CD4-positive, alpha-beta memory T cell (primary cell): ENCODE measurements at regions not wholly inside any gene's neighbourhood (a gene's known extent, or its start where the extent isn't known, plus 50 kb on each side); places are given as distances from the start of the nearest gene placed in this dataset.

Experiments used
- CTCF ChIA-PET: fragments of 350-600 bp; sonication (Branson Sonifier 250); formaldehyde crosslinking; loops from one replicate; lab custom pipeline; 2021; ENCODE audit warnings: inconsistent platforms; ENCODE audit not compliant: partially characterized antibody; lab: Charles Lee
- POLR2A ChIA-PET: fragments of 350-600 bp; sonication (Branson Sonifier 250); formaldehyde crosslinking; loops from one replicate; lab custom pipeline; 2021; ENCODE audit not compliant: partially characterized antibody; lab: Charles Lee
- DNase-seq, 5 donors: peaks; one replicate each; pipeline versions ENCODE4 v3.0.0 to v3.0.0-alpha.2; 2020 to 2022; ENCODE audit warnings: mixed read lengths in 1 of 5
- H3K27ac ChIP-seq: one replicate; pipeline ENCODE4 v1.7.0; 2013; ENCODE audit warnings: low read depth, low read length
- H3K27me3 ChIP-seq: 2 replicates; pipeline ENCODE4 v1.7.0; 2013; ENCODE audit warnings: mild to moderate bottlenecking, low read length, moderate library complexity; ENCODE audit not compliant: insufficient read depth
- H3K36me3 ChIP-seq: 2 replicates; pipeline ENCODE4 v1.7.0; 2013; ENCODE audit warnings: mild to moderate bottlenecking, low read length, moderate library complexity; ENCODE audit not compliant: insufficient read depth
- H3K4me1 ChIP-seq: 2 replicates; pipeline ENCODE4 v1.7.0; 2013; ENCODE audit warnings: mild to moderate bottlenecking, low read length, moderate library complexity; ENCODE audit not compliant: insufficient read depth
- H3K4me3 ChIP-seq, 2 donors: one replicate each; pipeline ENCODE4 v1.7.0; 2013; ENCODE audit warnings: low read length in 2 of 2, mild to moderate bottlenecking in 1 of 2
- H3K9me3 ChIP-seq, 2 donors: one replicate each; pipeline ENCODE4 v1.7.0; 2013; ENCODE audit warnings: low read length in 2 of 2, control low read depth in 1 of 2; ENCODE audit not compliant: control insufficient read depth in 1 of 2
- H3K27ac Mint-ChIP-seq, 7 donors: one replicate each; pipeline ENCODE4 v1.8.0; 2020 to 2021; ENCODE audit warnings: mixed read lengths in 7 of 7, mild to moderate bottlenecking in 6 of 7, inconsistent platforms in 3 of 7, moderate library complexity in 3 of 7
- H3K27me3 Mint-ChIP-seq, 2 donors: one replicate each; pipeline ENCODE4 v1.8.0; 2020 to 2021; ENCODE audit warnings: mixed read lengths in 2 of 2
- H3K36me3 Mint-ChIP-seq, 2 donors: one replicate each; pipeline ENCODE4 v1.8.0; 2020 to 2021; ENCODE audit warnings: mixed read lengths in 2 of 2, inconsistent platforms in 1 of 2, mild to moderate bottlenecking in 1 of 2
- H3K4me1 Mint-ChIP-seq, 4 donors: one replicate each; pipeline ENCODE4 v1.8.0; 2020 to 2021; ENCODE audit warnings: mixed read lengths in 4 of 4, mild to moderate bottlenecking in 1 of 4
- H3K4me3 Mint-ChIP-seq, 8 donors: one replicate each; pipeline ENCODE4 v1.8.0; 2020 to 2021; ENCODE audit warnings: mixed read lengths in 8 of 8, mild to moderate bottlenecking in 7 of 8, moderate library complexity in 6 of 8, inconsistent platforms in 3 of 8
- H3K9me3 Mint-ChIP-seq, 8 donors: one replicate each; pipeline ENCODE4 v1.8.0; 2020 to 2021; ENCODE audit warnings: mixed read lengths in 8 of 8, mild to moderate bottlenecking in 5 of 8, inconsistent platforms in 3 of 8, moderate library complexity in 1 of 8
- intact Hi-C: fragments of 100-400 bp; cut with micrococcal nuclease; formaldehyde crosslinking; loops from one replicate; pipeline ENCODE4 v1.15.1; 2023

GRCh38 chr4:52192001-52192400 is 140.9 kb downstream of the SPATA18 start:
- DNase-seq, result no peak
- H3K4me1 Mint-ChIP-seq, result no peaks in the 10 kb centered on the region

GRCh38 chr4:52192721-52193135 is 141.6 kb downstream of the SPATA18 start:
- H3K36me3 ChIP-seq, result no peaks in the 10 kb centered on the region
- no peak overlapping the region for H3K27ac ChIP-seq
- no peak for DNase-seq
- ChIA-PET CTCF (no interaction called here), POLR2A (no interaction called here)
- Mint-ChIP-seq H3K4me3 (no peak overlapping the region), H3K36me3 (no peaks in the 10 kb centered on the region), H3K27ac (no peak overlapping the region), H3K27me3 (no peaks in the 10 kb centered on the region), H3K4me1 (no peaks in the 10 kb centered on the region), H3K9me3 (peaks cover 0 to 1% (median 0%) of the 10 kb centered on the region in 8 donors)
- H3K4me1 ChIP-seq, result no peaks in the 10 kb centered on the region
- intact Hi-C loops, result no loop called here
- no peaks in the 10 kb centered on the region for H3K9me3 ChIP-seq
- no peak overlapping the region for H3K4me3 ChIP-seq
- H3K27me3 ChIP-seq, result no peaks in the 10 kb centered on the region

More at GRCh38 chr4:52192001-52192400, 140.9 kb downstream of the SPATA18 start:
- Mint-ChIP-seq H3K27me3 (no peaks in the 10 kb centered on the region), H3K9me3 (no peaks in the 10 kb centered on the region), H3K36me3 (no peaks in the 10 kb centered on the region), H3K27ac (no peak overlapping the region), H3K4me3 (no peak overlapping the region)
- no peaks in the 10 kb centered on the region for H3K9me3 ChIP-seq
- intact Hi-C loops, result no loop called here
- no peaks in the 10 kb centered on the region for H3K27me3 ChIP-seq
- ChIA-PET CTCF (no interaction called here), POLR2A (no interaction called here)
- H3K4me1 ChIP-seq, result no peaks in the 10 kb centered on the region
- H3K36me3 ChIP-seq, result no peaks in the 10 kb centered on the region
- no peak overlapping the region for H3K27ac ChIP-seq
- H3K4me3 ChIP-seq, result no peak overlapping the region

- Histone ChIP-seq H3K4me3 (no peak overlapping the region), H3K27me3 (no peaks in the 10 kb centered on the region), H3K27ac (no peak overlapping the region), H3K36me3 (no peaks in the 10 kb centered on the region), H3K9me3 (no peaks in the 10 kb centered on the region), H3K4me1 (no peaks in the 10 kb centered on the region)
- DNase-seq, result no peak
- intact Hi-C loops, result no loop called here
- no peaks in the 10 kb centered on the region for H3K36me3 Mint-ChIP-seq
- peaks cover 0 to 1% (median 0%) of the 10 kb centered on the region in 8 donors for H3K9me3 Mint-ChIP-seq
- H3K27ac Mint-ChIP-seq, result no peak overlapping the region
- CTCF ChIA-PET, result no interaction called here
- no peaks in the 10 kb centered on the region for H3K27me3 Mint-ChIP-seq
- H3K4me3 Mint-ChIP-seq, result no peak overlapping the region
- POLR2A ChIA-PET, result no interaction called here
- no peaks in the 10 kb centered on the region for H3K4me1 Mint-ChIP-seq
Measured at GRCh38 chr4:52195869-52196268, 144.8 kb downstream of the SPATA18 start.

GRCh38 chr4:52196606-52197130 is 145.6 kb downstream of the SPATA18 start:
- Histone ChIP-seq H3K27ac (no peak overlapping the region), H3K9me3 (no peaks in the 10 kb centered on the region), H3K4me3 (no peak overlapping the region), H3K36me3 (no peaks in the 10 kb centered on the region), H3K27me3 (no peaks in the 10 kb centered on the region), H3K4me1 (no peaks in the 10 kb centered on the region)
- intact Hi-C loops, result no loop called here
- H3K27me3 Mint-ChIP-seq, result no peaks in the 10 kb centered on the region
- H3K4me1 Mint-ChIP-seq, result no peaks in the 10 kb centered on the region
- no peak overlapping the region for H3K27ac Mint-ChIP-seq
- H3K36me3 Mint-ChIP-seq, result no peaks in the 10 kb centered on the region
- H3K9me3 Mint-ChIP-seq, result peaks cover 0 to 1% (median 0%) of the 10 kb centered on the region in 8 donors
- ChIA-PET CTCF (no interaction called here), POLR2A (no interaction called here)
- DNase-seq, result no peak
- H3K4me3 Mint-ChIP-seq, result no peak overlapping the region

- intact Hi-C loops, result no loop called here
- Histone ChIP-seq H3K9me3 (no peaks in the 10 kb centered on the region), H3K4me1 (no peaks in the 10 kb centered on the region), H3K27me3 (no peaks in the 10 kb centered on the region), H3K4me3 (no peak overlapping the region), H3K36me3 (no peaks in the 10 kb centered on the region), H3K27ac (no peak overlapping the region)
- Mint-ChIP-seq H3K9me3 (peaks cover 0 to 1% (median 0%) of the 10 kb centered on the region in 8 donors), H3K27me3 (no peaks in the 10 kb centered on the region), H3K27ac (no peak overlapping the region), H3K36me3 (no peaks in the 10 kb centered on the region), H3K4me1 (no peaks in the 10 kb centered on the region), H3K4me3 (no peak overlapping the region)
- DNase-seq, result no peak
- CTCF ChIA-PET, result no interaction called here
- POLR2A ChIA-PET, result no interaction called here
Measured at GRCh38 chr4:52197306-52197705, 146.2 kb downstream of the SPATA18 start.

GRCh38 chr4:52198294-52198693 is 147.2 kb downstream of the SPATA18 start:
- H3K36me3 Mint-ChIP-seq, result no peaks in the 10 kb centered on the region
- no peaks in the 10 kb centered on the region for H3K27me3 Mint-ChIP-seq
- no peaks in the 10 kb centered on the region for H3K9me3 ChIP-seq
- no peak overlapping the region for H3K4me3 Mint-ChIP-seq
- H3K27ac ChIP-seq, result no peak overlapping the region
- ChIA-PET CTCF (no interaction called here), POLR2A (no interaction called here)
- H3K4me3 ChIP-seq, result no peak overlapping the region
- no peaks in the 10 kb centered on the region for H3K27me3 ChIP-seq
- no peaks in the 10 kb centered on the region for H3K4me1 Mint-ChIP-seq
- H3K9me3 Mint-ChIP-seq, result peaks cover 0 to 2% (median 0%) of the 10 kb centered on the region in 8 donors
- DNase-seq, result no peak
- no peaks in the 10 kb centered on the region for H3K4me1 ChIP-seq
- intact Hi-C loops, result no loop called here
- no peaks in the 10 kb centered on the region for H3K36me3 ChIP-seq
- no peak overlapping the region for H3K27ac Mint-ChIP-seq

GRCh38 chr4:52199574-52200338 is 148.7 kb downstream of the SPATA18 start:
- H3K9me3 ChIP-seq, result no peaks in the 10 kb centered on the region
- no peaks in the 10 kb centered on the region for H3K36me3 ChIP-seq
- H3K27ac Mint-ChIP-seq, result no peak overlapping the region
- no peaks in the 10 kb centered on the region for H3K4me1 Mint-ChIP-seq
- H3K4me3 Mint-ChIP-seq, result no peak overlapping the region
- no peaks in the 10 kb centered on the region for H3K36me3 Mint-ChIP-seq
- H3K4me1 ChIP-seq, result no peaks in the 10 kb centered on the region
- DNase-seq, result no peak
- CTCF ChIA-PET, result no interaction called here
- no peaks in the 10 kb centered on the region for H3K27me3 ChIP-seq
- H3K4me3 ChIP-seq, result no peak overlapping the region
- intact Hi-C loops, result no loop called here
- H3K27me3 Mint-ChIP-seq, result no peaks in the 10 kb centered on the region
- H3K9me3 Mint-ChIP-seq, result peaks cover 0 to 3% (median 0%) of the 10 kb centered on the region in 8 donors
- POLR2A ChIA-PET, result no interaction called here
- H3K27ac ChIP-seq, result no peak overlapping the region
